A549 (cell line): ENCODE measurements at regions not wholly inside any gene's neighbourhood (a gene's known extent, or its start where the extent isn't known, plus 50 kb on each side); places are given as distances from the start of the nearest gene placed in this dataset.

Experiments
- CEBPB ChIP-seq, 2 experiments: fragments of >200 bp in 1 of 2; sonication (Bioruptor Twin) in 1 of 2; formaldehyde crosslinking in 1 of 2; IDR thresholded peaks; 2 replicates each; pipeline ENCODE4 v1.6.1; 2012 to 2016
- HOXA7 ChIP-seq: fragments of 250-450 bp; sonication (Bioruptor Pico); IDR thresholded peaks from 2 replicates; pipeline ENCODE4 v1.5.0; 2020; ENCODE audit warnings: mild to moderate bottlenecking, moderate library complexity
- MYC ChIP-seq: IDR thresholded peaks from 2 replicates; pipeline ENCODE4 v1.6.1; 2012; ENCODE audit warnings: mild to moderate bottlenecking, inconsistent platforms, low read length, improper control_type of control experiment, borderline replicate concordance
- NR3C1 ChIP-seq: fragments of >200 bp; sonication (Bioruptor Twin); formaldehyde crosslinking; IDR thresholded peaks from 3 replicates; pipeline ENCODE4 v1.6.1; 2017
- ZFP36 ChIP-seq: fragments of 450-650 bp; IDR thresholded peaks from 2 replicates; pipeline ENCODE4 v1.6.1; 2014; ENCODE audit warnings: borderline replicate concordance; ENCODE audit not compliant: partially characterized antibody
- ZNF302 ChIP-seq: fragments of 250-450 bp; sonication (Bioruptor Pico); IDR thresholded peaks from 2 replicates; pipeline ENCODE4 v1.9.0; 2021; ENCODE audit warnings: inconsistent platforms, mild to moderate bottlenecking, moderate library complexity
- TF ChIP-seq, protein P1 (sequence below): fragments of >200 bp; sonication (Bioruptor Twin); formaldehyde crosslinking; IDR thresholded peaks from 3 replicates; pipeline ENCODE4 v1.5.1; 2016

DNA sequence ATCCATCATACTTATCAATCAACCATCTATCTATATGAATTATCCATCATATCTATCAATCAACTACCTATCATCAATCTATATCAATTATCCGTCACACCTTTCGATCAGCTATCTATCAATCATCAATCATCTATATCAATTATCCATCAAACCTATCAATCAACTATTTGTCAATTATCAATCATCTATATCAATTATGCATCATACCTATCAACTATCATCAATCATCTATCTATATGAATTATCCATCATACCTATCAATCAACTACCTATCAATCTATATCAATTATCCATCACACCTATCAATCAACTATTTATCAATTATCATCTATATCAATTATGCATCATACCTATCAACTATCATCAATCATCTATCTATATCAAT, 70.6 kb upstream of the PPP2R3B start:
- no peak for TF ChIP-seq MYC
- TF ChIP-seq CEBPB (IDR thresholded peaks at IDR 0.05) = no peak
- TF ChIP-seq ZFP36 = no peak
- no peak for TF ChIP-seq HOXA7 (CRISPR knock-in tag)
- no peak for TF ChIP-seq NR3C1
- TF ChIP-seq, protein P1, sequence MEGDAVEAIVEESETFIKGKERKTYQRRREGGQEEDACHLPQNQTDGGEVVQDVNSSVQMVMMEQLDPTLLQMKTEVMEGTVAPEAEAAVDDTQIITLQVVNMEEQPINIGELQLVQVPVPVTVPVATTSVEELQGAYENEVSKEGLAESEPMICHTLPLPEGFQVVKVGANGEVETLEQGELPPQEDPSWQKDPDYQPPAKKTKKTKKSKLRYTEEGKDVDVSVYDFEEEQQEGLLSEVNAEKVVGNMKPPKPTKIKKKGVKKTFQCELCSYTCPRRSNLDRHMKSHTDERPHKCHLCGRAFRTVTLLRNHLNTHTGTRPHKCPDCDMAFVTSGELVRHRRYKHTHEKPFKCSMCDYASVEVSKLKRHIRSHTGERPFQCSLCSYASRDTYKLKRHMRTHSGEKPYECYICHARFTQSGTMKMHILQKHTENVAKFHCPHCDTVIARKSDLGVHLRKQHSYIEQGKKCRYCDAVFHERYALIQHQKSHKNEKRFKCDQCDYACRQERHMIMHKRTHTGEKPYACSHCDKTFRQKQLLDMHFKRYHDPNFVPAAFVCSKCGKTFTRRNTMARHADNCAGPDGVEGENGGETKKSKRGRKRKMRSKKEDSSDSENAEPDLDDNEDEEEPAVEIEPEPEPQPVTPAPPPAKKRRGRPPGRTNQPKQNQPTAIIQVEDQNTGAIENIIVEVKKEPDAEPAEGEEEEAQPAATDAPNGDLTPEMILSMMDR = no peak
- no peak for TF ChIP-seq ZNF302 (CRISPR knock-in tag)
